IMR-90 (cell line): ENCODE measurements at regions not wholly inside any gene's neighbourhood (a gene's known extent, or its start where the extent isn't known, plus 50 kb on each side); places are given as distances from the start of the nearest gene placed in this dataset.

Experiments used
- CEBPB ChIP-seq: IDR thresholded peaks from 2 replicates; pipeline ENCODE4 v1.6.1; 2012; ENCODE audit warnings: low read depth, low read length, improper control_type of control experiment
- CTCF ChIP-seq: conservative IDR thresholded peaks from 2 replicates; pipeline ENCODE4 v1.5.1; 2012; ENCODE audit warnings: mild to moderate bottlenecking, low read depth, low read length, improper control_type of control experiment
- POLR2A ChIP-seq: IDR thresholded peaks from 2 replicates; pipeline ENCODE4 v1.6.1; 2012; ENCODE audit warnings: mild to moderate bottlenecking, low read depth, low read length
- RAD21 ChIP-seq: IDR thresholded peaks from 2 replicates; pipeline ENCODE4 v1.6.1; 2012; ENCODE audit warnings: low read length, improper control_type of control experiment

GRCh38 chr21:35911412-35912191 is 148.7 kb downstream of the SETD4 start:
- no peak for TF ChIP-seq CTCF
- no peak for TF ChIP-seq POLR2A
- no peak for TF ChIP-seq RAD21
- no peak for TF ChIP-seq CEBPB
